ENCODE measurements at regions not wholly inside any gene's neighbourhood (a gene's known extent, or its start where the extent isn't known, plus 50 kb on each side); places are given as distances from the start of the nearest gene placed in this dataset.
A peak's percentile ranks its signal among the peaks of the same experiment; 100 is the strongest.

GRCh38 chr10:59595593-59595992 is 114.1 kb downstream of the SLC16A9 start:
- Histone ChIP-seq H3K27ac (ENCODE audit: insufficient read depth, low read length, poor library complexity, severe bottlenecking) (no peak overlapping the region), H3K4me1 (ENCODE audit: control insufficient read depth, insufficient read depth, low read length, poor library complexity, severe bottlenecking) (no peaks in the 10 kb centered on the region), H3K27me3 (ENCODE audit: control insufficient read depth, insufficient read depth, low read length) (no peaks in the 10 kb centered on the region), H3K4me3 (ENCODE audit: low read depth, low read length) (no peak overlapping the region), H3K36me3 (ENCODE audit: control insufficient read depth, insufficient read depth, low read length) (no peaks in the 10 kb centered on the region), H3K9me3 (ENCODE audit: control insufficient read depth in 2 of 2, low read length in 2 of 2) (no peaks in the 10 kb centered on the region)
- Mint-ChIP-seq H3K36me3 (no peaks in the 10 kb centered on the region), H3K4me3 (no peak overlapping the region), H3K27me3 (no peaks in the 10 kb centered on the region), H3K27ac (no peak overlapping the region), H3K9me3 (peaks cover 0 to 3% (median 0%) of the 10 kb centered on the region in 7 donors), H3K4me1 (no peaks in the 10 kb centered on the region)
- ATAC-seq (ENCODE audit: low read depth in 2 of 2) (no peak), DNase-seq (no peak)

GRCh38 chr10:59593768-59594167 is 115.9 kb downstream of the SLC16A9 start:
- no peaks in the 10 kb centered on the region for H3K27me3 Mint-ChIP-seq
- peaks cover 0 to 3% (median 0%) of the 10 kb centered on the region in 7 donors for H3K9me3 Mint-ChIP-seq
- H3K27ac ChIP-seq (ENCODE audit: insufficient read depth, low read length, poor library complexity, severe bottlenecking), result no peak overlapping the region
- H3K36me3 Mint-ChIP-seq, result no peaks in the 10 kb centered on the region
- H3K4me3 Mint-ChIP-seq, result no peak overlapping the region
- no peaks in the 10 kb centered on the region for H3K9me3 ChIP-seq (ENCODE audit: control insufficient read depth in 2 of 2, low read length in 2 of 2)
- H3K27ac Mint-ChIP-seq, result peak overlapping the region in 1 of 3 donors; percentile 88
- H3K4me3 ChIP-seq (ENCODE audit: low read depth, low read length), result no peak overlapping the region
- H3K4me1 Mint-ChIP-seq, result no peaks in the 10 kb centered on the region
- no peak for ATAC-seq (ENCODE audit: low read depth in 2 of 2)
- H3K27me3 ChIP-seq (ENCODE audit: control insufficient read depth, insufficient read depth, low read length), result no peaks in the 10 kb centered on the region
- H3K36me3 ChIP-seq (ENCODE audit: control insufficient read depth, insufficient read depth, low read length), result no peaks in the 10 kb centered on the region
- no peak for DNase-seq
- H3K4me1 ChIP-seq (ENCODE audit: control insufficient read depth, insufficient read depth, low read length, poor library complexity, severe bottlenecking), result no peaks in the 10 kb centered on the region

GRCh38 chr10:59589796-59590195 is 119.9 kb downstream of the SLC16A9 start:
- Histone ChIP-seq H3K27me3 (ENCODE audit: control insufficient read depth, insufficient read depth, low read length) (no peaks in the 10 kb centered on the region), H3K27ac (ENCODE audit: insufficient read depth, low read length, poor library complexity, severe bottlenecking) (no peak overlapping the region), H3K9me3 (ENCODE audit: control insufficient read depth in 2 of 2, low read length in 2 of 2) (no peaks in the 10 kb centered on the region), H3K4me3 (ENCODE audit: low read depth, low read length) (no peak overlapping the region), H3K36me3 (ENCODE audit: control insufficient read depth, insufficient read depth, low read length) (no peaks in the 10 kb centered on the region), H3K4me1 (ENCODE audit: control insufficient read depth, insufficient read depth, low read length, poor library complexity, severe bottlenecking) (no peaks in the 10 kb centered on the region)
- DNase-seq (no peak), ATAC-seq (ENCODE audit: low read depth in 2 of 2) (no peak)
- Mint-ChIP-seq H3K27me3 (no peaks in the 10 kb centered on the region), H3K4me3 (no peak overlapping the region), H3K9me3 (peaks cover 0 to 5% (median 0%) of the 10 kb centered on the region in 7 donors), H3K36me3 (no peaks in the 10 kb centered on the region), H3K27ac (no peak overlapping the region), H3K4me1 (no peaks in the 10 kb centered on the region)

- H3K27me3 Mint-ChIP-seq, result no peaks in the 10 kb centered on the region
- peaks cover 0 to 3% (median 0%) of the 10 kb centered on the region in 7 donors for H3K9me3 Mint-ChIP-seq
- Histone ChIP-seq H3K9me3 (ENCODE audit: control insufficient read depth in 2 of 2, low read length in 2 of 2) (no peaks in the 10 kb centered on the region), H3K36me3 (ENCODE audit: control insufficient read depth, insufficient read depth, low read length) (no peaks in the 10 kb centered on the region), H3K27me3 (ENCODE audit: control insufficient read depth, insufficient read depth, low read length) (no peaks in the 10 kb centered on the region), H3K4me3 (ENCODE audit: low read depth, low read length) (no peak overlapping the region), H3K4me1 (ENCODE audit: control insufficient read depth, insufficient read depth, low read length, poor library complexity, severe bottlenecking) (no peaks in the 10 kb centered on the region), H3K27ac (ENCODE audit: insufficient read depth, low read length, poor library complexity, severe bottlenecking) (no peak overlapping the region)
- H3K4me3 Mint-ChIP-seq, result no peak overlapping the region
- ATAC-seq (ENCODE audit: low read depth in 2 of 2) (no peak), DNase-seq (no peak)
- no peak overlapping the region for H3K27ac Mint-ChIP-seq
- H3K4me1 Mint-ChIP-seq, result no peaks in the 10 kb centered on the region
- H3K36me3 Mint-ChIP-seq, result no peaks in the 10 kb centered on the region
These were observed 120.9 kb downstream of the SLC16A9 start for GRCh38 chr10:59588791-59589190.

GRCh38 chr10:59587756-59588140 is 121.9 kb downstream of the SLC16A9 start:
- Histone ChIP-seq H3K27me3 (ENCODE audit: control insufficient read depth, insufficient read depth, low read length) (no peaks in the 10 kb centered on the region), H3K27ac (ENCODE audit: insufficient read depth, low read length, poor library complexity, severe bottlenecking) (no peak overlapping the region), H3K4me1 (ENCODE audit: control insufficient read depth, insufficient read depth, low read length, poor library complexity, severe bottlenecking) (no peaks in the 10 kb centered on the region), H3K36me3 (ENCODE audit: control insufficient read depth, insufficient read depth, low read length) (no peaks in the 10 kb centered on the region), H3K9me3 (ENCODE audit: control insufficient read depth in 2 of 2, low read length in 2 of 2) (no peaks in the 10 kb centered on the region), H3K4me3 (ENCODE audit: low read depth, low read length) (no peak overlapping the region)
- no peak for ATAC-seq (ENCODE audit: low read depth in 2 of 2)
- no peak for DNase-seq
- H3K4me3 Mint-ChIP-seq, result no peak overlapping the region
- H3K27ac Mint-ChIP-seq, result no peak overlapping the region
- H3K4me1 Mint-ChIP-seq, result no peaks in the 10 kb centered on the region
- H3K9me3 Mint-ChIP-seq, result peaks cover 0 to 3% (median 0%) of the 10 kb centered on the region in 7 donors
- H3K27me3 Mint-ChIP-seq, result no peaks in the 10 kb centered on the region
- H3K36me3 Mint-ChIP-seq, result no peaks in the 10 kb centered on the region

- H3K9me3 ChIP-seq (ENCODE audit: control insufficient read depth in 2 of 2, low read length in 2 of 2), result no peaks in the 10 kb centered on the region
- Mint-ChIP-seq H3K4me1 (no peaks in the 10 kb centered on the region), H3K36me3 (no peaks in the 10 kb centered on the region), H3K27me3 (no peaks in the 10 kb centered on the region), H3K9me3 (peaks cover 0 to 2% (median 0%) of the 10 kb centered on the region in 7 donors), H3K27ac (no peak overlapping the region), H3K4me3 (no peak overlapping the region)
- no peaks in the 10 kb centered on the region for H3K36me3 ChIP-seq (ENCODE audit: control insufficient read depth, insufficient read depth, low read length)
- H3K27ac ChIP-seq (ENCODE audit: insufficient read depth, low read length, poor library complexity, severe bottlenecking), result no peak overlapping the region
- no peak for ATAC-seq (ENCODE audit: low read depth in 2 of 2)
- H3K4me3 ChIP-seq (ENCODE audit: low read depth, low read length), result no peak overlapping the region
- no peaks in the 10 kb centered on the region for H3K4me1 ChIP-seq (ENCODE audit: control insufficient read depth, insufficient read depth, low read length, poor library complexity, severe bottlenecking)
- no peaks in the 10 kb centered on the region for H3K27me3 ChIP-seq (ENCODE audit: control insufficient read depth, insufficient read depth, low read length)
- no peak for DNase-seq
These were observed 122.4 kb downstream of the SLC16A9 start for GRCh38 chr10:59587083-59587755.

GRCh38 chr10:59586407-59586891 is 123.2 kb downstream of the SLC16A9 start:
- Histone ChIP-seq H3K4me1 (ENCODE audit: control insufficient read depth, insufficient read depth, low read length, poor library complexity, severe bottlenecking) (no peaks in the 10 kb centered on the region), H3K27me3 (ENCODE audit: control insufficient read depth, insufficient read depth, low read length) (no peaks in the 10 kb centered on the region), H3K36me3 (ENCODE audit: control insufficient read depth, insufficient read depth, low read length) (no peaks in the 10 kb centered on the region), H3K9me3 (ENCODE audit: control insufficient read depth in 2 of 2, low read length in 2 of 2) (no peaks in the 10 kb centered on the region), H3K27ac (ENCODE audit: insufficient read depth, low read length, poor library complexity, severe bottlenecking) (no peak overlapping the region), H3K4me3 (ENCODE audit: low read depth, low read length) (no peak overlapping the region)
- Mint-ChIP-seq H3K27ac (no peak overlapping the region), H3K4me1 (no peaks in the 10 kb centered on the region), H3K4me3 (no peak overlapping the region), H3K27me3 (no peaks in the 10 kb centered on the region), H3K9me3 (peaks cover 0 to 2% (median 0%) of the 10 kb centered on the region in 7 donors), H3K36me3 (no peaks in the 10 kb centered on the region)
- DNase-seq, result no peak
- no peak for ATAC-seq (ENCODE audit: low read depth in 2 of 2)

GRCh38 chr10:59585046-59585700 is 124.5 kb downstream of the SLC16A9 start:
- Histone ChIP-seq H3K36me3 (ENCODE audit: control insufficient read depth, insufficient read depth, low read length) (no peaks in the 10 kb centered on the region), H3K9me3 (ENCODE audit: control insufficient read depth in 2 of 2, low read length in 2 of 2) (no peaks in the 10 kb centered on the region), H3K27me3 (ENCODE audit: control insufficient read depth, insufficient read depth, low read length) (peaks cover 2% of the 10 kb centered on the region), H3K4me3 (ENCODE audit: low read depth, low read length) (no peak overlapping the region), H3K27ac (ENCODE audit: insufficient read depth, low read length, poor library complexity, severe bottlenecking) (no peak overlapping the region), H3K4me1 (ENCODE audit: control insufficient read depth, insufficient read depth, low read length, poor library complexity, severe bottlenecking) (no peaks in the 10 kb centered on the region)
- no peak for ATAC-seq (ENCODE audit: low read depth in 2 of 2)
- H3K36me3 Mint-ChIP-seq, result no peaks in the 10 kb centered on the region
- H3K9me3 Mint-ChIP-seq, result peaks cover 0 to 2% (median 0%) of the 10 kb centered on the region in 7 donors
- no peaks in the 10 kb centered on the region for H3K4me1 Mint-ChIP-seq
- no peak for DNase-seq
- no peak overlapping the region for H3K27ac Mint-ChIP-seq
- H3K4me3 Mint-ChIP-seq, result no peak overlapping the region
- no peaks in the 10 kb centered on the region for H3K27me3 Mint-ChIP-seq
